H1 (cell line): ENCODE measurements at regions not wholly inside any gene's neighbourhood (a gene's known extent, or its start where the extent isn't known, plus 50 kb on each side); places are given as distances from the start of the nearest gene placed in this dataset.

Experiments
- CTCF ChIA-PET: fragments of 300-600 bp; sonication (Branson Sonifier 250); formaldehyde crosslinking; loops from one replicate; lab custom pipeline; 2021; ENCODE audit not compliant: partially characterized antibody; lab: Charles Lee
- POLR2A ChIA-PET: fragments of 300-600 bp; sonication (Branson Sonifier 250); formaldehyde crosslinking; loops from one replicate; lab custom pipeline; 2021; ENCODE audit warnings: inconsistent platforms; ENCODE audit not compliant: partially characterized antibody; lab: Charles Lee
- DNase-seq, 2 experiments: peaks; one replicate each; pipeline versions ENCODE4 v3.0.0 to v3.0.0-alpha.2; 2010 to 2022; ENCODE audit warnings: low spot score in 2 of 2, low read depth in 1 of 2, mixed read lengths in 1 of 2
- FAIRE-seq: peaks from 2 replicates; lab custom pipeline; 2011; peaks lifted over from hg19 to GRCh38; lab: Jason Lieb, UNC
- H2AFZ ChIP-seq: 2 replicates; pipeline ENCODE4 v1.8.1; 2012; ENCODE audit warnings: low read length, inconsistent platforms
- H2AK5ac ChIP-seq: 2 replicates; pipeline ENCODE4 v1.6.1; 2013; ENCODE audit warnings: low read depth, low read length
- H2BK120ac ChIP-seq: replicated peaks from 2 replicates; pipeline ENCODE3; 2013; ENCODE audit warnings: low read depth, low read length, inconsistent platforms
- H2BK12ac ChIP-seq: 2 replicates; pipeline ENCODE4 v1.6.1; 2013; ENCODE audit warnings: low read depth, low read length
- H2BK15ac ChIP-seq: 2 replicates; pipeline ENCODE4 v1.6.1; 2013; ENCODE audit warnings: low read length
- H2BK20ac ChIP-seq: 2 replicates; pipeline ENCODE4 v1.6.1; 2013; ENCODE audit warnings: low read length
- H2BK5ac ChIP-seq: 2 replicates; pipeline ENCODE4 v1.6.1; 2013; ENCODE audit warnings: low read depth, low read length
- H3K14ac ChIP-seq: 2 replicates; pipeline ENCODE4 v1.6.1; 2013; ENCODE audit warnings: inconsistent platforms; ENCODE audit not compliant: insufficient read length
- H3K18ac ChIP-seq: 2 replicates; pipeline ENCODE4 v1.6.1; 2013; ENCODE audit warnings: low read length; ENCODE audit errors: extremely low read depth
- H3K23ac ChIP-seq: 2 replicates; pipeline ENCODE4 v1.6.1; 2013; ENCODE audit warnings: inconsistent platforms; ENCODE audit not compliant: insufficient read length
- H3K23me2 ChIP-seq: 2 replicates; pipeline ENCODE4 v1.6.1; 2013; ENCODE audit warnings: low read depth, low read length
- H3K27ac ChIP-seq: 2 replicates; pipeline ENCODE4 v1.6.1; 2011; ENCODE audit warnings: low read depth, low read length, inconsistent platforms
- H3K27me3 ChIP-seq, 4 experiments: replicated peaks in 1 of 4; 1 replicate in 1 of 4; 2 replicates in 3 of 4; pipeline versions ENCODE4 v1.6.1 to v1.8.1; 2011 to 2013; ENCODE audit warnings: low read length in 3 of 4, mild to moderate bottlenecking in 3 of 4, inconsistent platforms in 2 of 4, mixed read lengths in 2 of 4, moderate library complexity in 1 of 4; ENCODE audit not compliant: control insufficient read depth in 3 of 4, insufficient read depth in 3 of 4; ENCODE audit errors: extremely low read depth in 1 of 4
- H3K36me3 ChIP-seq, 4 experiments: 2 replicates each; pipeline versions ENCODE4 v1.6.1 to v1.8.1; 2011 to 2013; ENCODE audit warnings: mild to moderate bottlenecking in 4 of 4, low read length in 3 of 4, moderate library complexity in 2 of 4, control low read depth in 1 of 4, inconsistent platforms in 1 of 4; ENCODE audit not compliant: insufficient read depth in 4 of 4, control insufficient read depth in 2 of 4
- H3K4ac ChIP-seq: replicated peaks from 2 replicates; pipeline ENCODE3; 2013; ENCODE audit warnings: low read length, low read depth, mixed read lengths, inconsistent platforms; ENCODE audit not compliant: insufficient read length
- H3K4me1 ChIP-seq, 4 experiments: replicated peaks in 1 of 4; 1 replicate in 1 of 4; 2 replicates in 3 of 4; pipeline versions ENCODE4 v1.6.1 to v1.8.1; 2011 to 2013; ENCODE audit warnings: low read length in 3 of 4, inconsistent platforms in 2 of 4, mixed read lengths in 1 of 4; ENCODE audit not compliant: insufficient read depth in 4 of 4, control insufficient read depth in 3 of 4
- H3K4me2 ChIP-seq, 2 experiments: 2 replicates each; pipeline versions ENCODE4 v1.6.1 to v1.8.1; 2011 to 2013; ENCODE audit warnings: low read depth in 2 of 2, low read length in 2 of 2, control low read depth in 1 of 2, inconsistent platforms in 1 of 2, mild to moderate bottlenecking in 1 of 2; ENCODE audit not compliant: insufficient read depth in 1 of 2
- H3K4me3 ChIP-seq, 4 experiments: fragments of 200-600, 300-600 bp in 1 of 4; sonication (generic), shearing (Covaris generic), sonication (Bioruptor Twin) in 1 of 4; 2 replicates each; pipeline versions ENCODE4 v1.5.1 to v1.8.1; 2011 to 2016; ENCODE audit warnings: low read length in 4 of 4, low read depth in 3 of 4, control low read depth in 2 of 4, inconsistent platforms in 2 of 4, mild to moderate bottlenecking in 2 of 4, mixed read lengths in 1 of 4, moderate library complexity in 1 of 4; ENCODE audit not compliant: insufficient read depth in 2 of 4; ENCODE audit errors: extremely low read depth in 1 of 4
- H3K56ac ChIP-seq: replicated peaks from 2 replicates; pipeline ENCODE3; 2013; ENCODE audit warnings: low read depth, mild to moderate bottlenecking, mixed read lengths, low read length, inconsistent platforms; ENCODE audit not compliant: insufficient read length
- H3K79me1 ChIP-seq: 2 replicates; pipeline ENCODE4 v1.6.1; 2013; ENCODE audit warnings: low read depth, low read length, control low read depth
- H3K79me2 ChIP-seq, 2 experiments: 2 replicates each; pipeline versions ENCODE4 v1.6.1 to v1.8.1; 2012 to 2013; ENCODE audit warnings: low read length in 2 of 2, mild to moderate bottlenecking in 2 of 2, inconsistent platforms in 1 of 2; ENCODE audit not compliant: insufficient read depth in 2 of 2, control insufficient read depth in 1 of 2
- H3K9ac ChIP-seq, 4 experiments: replicated peaks in 1 of 4; 1 replicate in 1 of 4; 2 replicates in 3 of 4; pipeline versions ENCODE4 v1.6.1 to v1.8.1; 2011 to 2013; ENCODE audit warnings: low read depth in 3 of 4, low read length in 3 of 4, control low read depth in 2 of 4, mild to moderate bottlenecking in 2 of 4, moderate library complexity in 2 of 4, inconsistent platforms in 1 of 4; ENCODE audit errors: extremely low read depth in 1 of 4
- H3K9me3 ChIP-seq, 2 experiments: 2 replicates each; pipeline versions ENCODE4 v1.6.1 to v1.8.1; 2012 to 2013; ENCODE audit warnings: mild to moderate bottlenecking in 2 of 2, moderate library complexity in 2 of 2, control low read depth in 1 of 2, inconsistent platforms in 1 of 2, low read depth in 1 of 2, low read length in 1 of 2, mixed read lengths in 1 of 2; ENCODE audit not compliant: insufficient read depth in 2 of 2
- H4K20me1 ChIP-seq, 2 experiments: replicated peaks in 1 of 2; 2 replicates each; pipeline versions ENCODE3 to v1.8.1; 2011 to 2013; ENCODE audit warnings: inconsistent platforms in 2 of 2, low read length in 2 of 2, mild to moderate bottlenecking in 1 of 2; ENCODE audit not compliant: insufficient read depth in 2 of 2, control insufficient read depth in 1 of 2
- H4K5ac ChIP-seq: 2 replicates; pipeline ENCODE4 v1.6.1; 2013; ENCODE audit warnings: low read length, low read depth, mixed read lengths, inconsistent platforms; ENCODE audit not compliant: insufficient read length
- H4K8ac ChIP-seq: 2 replicates; pipeline ENCODE4 v1.8.0; 2013; ENCODE audit warnings: mild to moderate bottlenecking, moderate library complexity, low read length, inconsistent platforms; ENCODE audit not compliant: insufficient read depth; ENCODE audit errors: extremely low read depth
- H4K91ac ChIP-seq: replicated peaks from 2 replicates; pipeline ENCODE3; 2013; ENCODE audit warnings: low read length, mixed read lengths, inconsistent platforms; ENCODE audit not compliant: insufficient read length
- BACH1 ChIP-seq: IDR thresholded peaks from 2 replicates; pipeline ENCODE4 v1.6.1; 2012; ENCODE audit warnings: low read length, improper control_type of control experiment
- CBX5 ChIP-seq: fragments of 300-800, 300-1000 bp; sonication (generic); IDR thresholded peaks from 2 replicates; pipeline ENCODE4 v1.7.1; 2016; ENCODE audit warnings: antibody characterized with exemption, low read length, low read depth
- EGR1 ChIP-seq: IDR thresholded peaks from 2 replicates; pipeline ENCODE4 v1.6.1; 2011; ENCODE audit warnings: low read depth, low read length, borderline replicate concordance
- EP300 ChIP-seq, 2 experiments: IDR thresholded peaks; 1 replicate in 1 of 2; 2 replicates in 1 of 2; pipeline ENCODE4 v1.6.1; 2011 to 2012; ENCODE audit warnings: low read depth in 2 of 2, low read length in 2 of 2, mild to moderate bottlenecking in 2 of 2, borderline replicate concordance in 1 of 2, inconsistent platforms in 1 of 2, moderate library complexity in 1 of 2
- KDM5A ChIP-seq: fragments of 200-600 bp; IDR thresholded peaks from 2 replicates; pipeline ENCODE4 v1.7.1; 2012; ENCODE audit warnings: mild to moderate bottlenecking, low read length, inconsistent platforms, mixed read lengths
- PHF8 ChIP-seq: fragments of 200-600 bp; sonication (generic); conservative IDR thresholded peaks from 2 replicates; pipeline ENCODE4 v1.7.1; 2012; ENCODE audit warnings: low read depth, mild to moderate bottlenecking, inconsistent platforms, low read length, moderate library complexity
- RNF2 ChIP-seq: fragments of 200-900, 300-1000 bp; sonication (generic); IDR thresholded peaks from 2 replicates; pipeline ENCODE4 v1.7.1; 2016; ENCODE audit warnings: borderline replicate concordance, low read depth, mild to moderate bottlenecking, antibody characterized with exemption, low read length; ENCODE audit not compliant: poor library complexity, severe bottlenecking; ENCODE audit errors: missing control alignments
- SIRT6 ChIP-seq: IDR thresholded peaks from one replicate; pipeline ENCODE4 v1.7.1; 2012; ENCODE audit warnings: low read length, inconsistent platforms
- TAF1 ChIP-seq: IDR thresholded peaks from 2 replicates; pipeline ENCODE4 v1.6.1; 2011; ENCODE audit warnings: mild to moderate bottlenecking, low read depth, low read length
- TCF12 ChIP-seq: IDR thresholded peaks from 2 replicates; pipeline ENCODE4 v1.6.1; 2011; ENCODE audit warnings: low read depth, mild to moderate bottlenecking, low read length
- USF2 ChIP-seq: IDR thresholded peaks from 2 replicates; pipeline ENCODE4 v1.6.1; 2011; ENCODE audit warnings: low read length, improper control_type of control experiment
- WGBS, 2 experiments: shearing (Covaris generic) in 1 of 2; methylation state at CpG; one replicate each; pipeline versions ENCODE4 v1.1.6 to v1.1.7; 2013 to 2015; ENCODE audit warnings: low lambda C conversion rate in 2 of 2, mixed read lengths in 2 of 2, inconsistent platforms in 1 of 2, low coverage in 1 of 2, missing lambda C conversion rate in 1 of 2; ENCODE audit not compliant: insufficient replicate concordance in 2 of 2, insufficient coverage in 1 of 2, insufficient read length in 1 of 2; ENCODE audit errors: extremely low coverage in 1 of 2, missing lambda C conversion rate in 1 of 2; 5-methylcytosine and 5-hydroxymethylcytosine counted together

DNA sequence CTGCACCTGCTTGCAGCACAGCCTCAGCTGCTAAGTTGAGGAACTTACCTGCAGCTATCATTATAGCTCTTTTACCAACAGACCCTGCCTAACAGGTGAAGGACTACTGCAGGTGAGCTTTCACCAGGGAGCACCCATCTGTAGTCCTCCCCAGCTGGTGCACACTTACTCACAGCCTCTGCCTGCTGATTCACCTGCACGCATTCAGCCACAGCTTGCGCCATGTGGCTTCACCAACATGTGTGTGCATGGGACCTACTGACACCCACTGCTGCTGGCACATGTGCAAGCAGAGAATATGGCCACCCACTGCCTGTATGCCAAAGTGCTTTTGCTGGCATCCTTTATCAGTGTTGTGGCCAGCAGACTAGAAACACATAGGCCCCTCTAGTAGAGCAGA lies 146.7 kb upstream of the KLHL4 start:
- H3K27ac ChIP-seq, result no peak overlapping the region
- TF ChIP-seq CBX5 (no peak), USF2 (no peak), EP300 (IDR thresholded peaks at IDR 0.05; ENCODE audit: borderline replicate concordance in 1 of 2, low read depth in 2 of 2, low read length in 2 of 2) (no peak), BACH1 (no peak), TAF1 (no peak), TCF12 (no peak), PHF8 (no peak), SIRT6 (no peak), RNF2 (no peak), KDM5A (no peak), EGR1 (no peak)
- H3K9me3 ChIP-seq, result no peaks in the 10 kb centered on the region
- no peak overlapping the region for H4K91ac ChIP-seq
- CTCF ChIA-PET, result no interaction called here
- H3K36me3 ChIP-seq, result no peaks in the 10 kb centered on the region
- FAIRE-seq, result no peak
- no peak overlapping the region for H4K5ac ChIP-seq
- POLR2A ChIA-PET, result no interaction called here
- no peak overlapping the region for H2BK20ac ChIP-seq
- no peaks in the 10 kb centered on the region for H3K27me3 ChIP-seq
- DNase-seq, result no peak
- no peak overlapping the region for H2BK120ac ChIP-seq
- no peak overlapping the region for H3K4me3 ChIP-seq
- H3K4me2 ChIP-seq, result no peak overlapping the region
- no peak overlapping the region for H3K14ac ChIP-seq
- H3K79me1 ChIP-seq, result no peaks in the 10 kb centered on the region
- H2AFZ ChIP-seq, result no peak overlapping the region
- H3K23ac ChIP-seq, result no peak overlapping the region
- no peak overlapping the region for H3K9ac ChIP-seq
- no peak overlapping the region for H3K18ac ChIP-seq
- H4K8ac ChIP-seq, result no peak overlapping the region
- H2BK12ac ChIP-seq, result no peak overlapping the region
- H3K4me1 ChIP-seq, result no peaks in the 10 kb centered on the region
- H2AK5ac ChIP-seq, result no peak overlapping the region
- no peak overlapping the region for H2BK15ac ChIP-seq
- H3K4ac ChIP-seq, result no peak overlapping the region
- H3K23me2 ChIP-seq, result no peaks in the 10 kb centered on the region
- no peak overlapping the region for H2BK5ac ChIP-seq
- no peaks in the 10 kb centered on the region for H4K20me1 ChIP-seq
- WGBS, 2 experiments, result 100% methylated on average over 2 of the region's 2 CpGs; no CpG with 5 or more reads in 1 of the 2 experiments
- no peak overlapping the region for H3K56ac ChIP-seq
- H3K79me2 ChIP-seq, result no peaks in the 10 kb centered on the region
